Fibroblast of lung (primary cell): ENCODE measurements at regions not wholly inside any gene's neighbourhood (a gene's known extent, or its start where the extent isn't known, plus 50 kb on each side); places are given as distances from the start of the nearest gene placed in this dataset.

Source experiments
- DNase-seq, 2 donors: peaks; one replicate each; pipeline versions ENCODE4 v3.0.0 to v3.0.0-alpha.2; 2010; ENCODE audit warnings: low read depth in 2 of 2
- H2AFZ ChIP-seq: 2 replicates; pipeline ENCODE4 v1.5.1; 2012; ENCODE audit warnings: low read length, control low read depth, inconsistent platforms
- H3K27ac ChIP-seq: 2 replicates; pipeline ENCODE4 v1.5.1; 2011; ENCODE audit warnings: low read length, control low read depth; ENCODE audit not compliant: insufficient read depth
- H3K27me3 ChIP-seq: 2 replicates; pipeline ENCODE4 v1.5.1; 2011; ENCODE audit warnings: mild to moderate bottlenecking, low read length; ENCODE audit not compliant: control insufficient read depth, insufficient read depth
- H3K36me3 ChIP-seq: 2 replicates; pipeline ENCODE4 v1.5.1; 2011; ENCODE audit warnings: low read length; ENCODE audit not compliant: control insufficient read depth, insufficient read depth
- H3K4me1 ChIP-seq: 2 replicates; pipeline ENCODE4 v1.5.1; 2011; ENCODE audit warnings: low read length; ENCODE audit not compliant: control insufficient read depth, insufficient read depth; ENCODE audit errors: extremely low read depth
- H3K4me2 ChIP-seq: 2 replicates; pipeline ENCODE4 v1.5.1; 2011; ENCODE audit warnings: low read length, control low read depth; ENCODE audit not compliant: insufficient read depth; ENCODE audit errors: extremely low read depth
- H3K4me3 ChIP-seq, 4 experiments: fragments of 200-600 bp in 1 of 4; sonication (generic) in 1 of 4; replicated peaks in 1 of 4; 2 replicates each; pipeline ENCODE4 v1.5.1; 2011 to 2016; ENCODE audit warnings: low read length in 4 of 4, low read depth in 3 of 4, mild to moderate bottlenecking in 3 of 4, control low read depth in 2 of 4, inconsistent platforms in 1 of 4, mixed read lengths in 1 of 4; ENCODE audit not compliant: insufficient read depth in 1 of 4; ENCODE audit errors: control extremely low read depth in 1 of 4
- H3K79me2 ChIP-seq: 2 replicates; pipeline ENCODE4 v1.5.1; 2012; ENCODE audit warnings: mild to moderate bottlenecking, low read length, inconsistent platforms; ENCODE audit not compliant: control insufficient read depth, insufficient read depth
- H3K9ac ChIP-seq: 2 replicates; pipeline ENCODE4 v1.5.1; 2011; ENCODE audit warnings: mild to moderate bottlenecking, low read length, control low read depth; ENCODE audit not compliant: insufficient read depth
- H3K9me3 ChIP-seq: 2 replicates; pipeline ENCODE4 v1.5.1; 2012; ENCODE audit warnings: low read depth, low read length; ENCODE audit not compliant: control insufficient read depth, insufficient read depth
- H4K20me1 ChIP-seq: 2 replicates; pipeline ENCODE4 v1.5.1; 2011; ENCODE audit warnings: low read length; ENCODE audit not compliant: control insufficient read depth, insufficient read depth; ENCODE audit errors: extremely low read depth
- CTCF ChIP-seq, 2 donors: IDR thresholded peaks in 1 of 2; conservative IDR thresholded peaks in 1 of 2; 1 replicate in 1 of 2; 2 replicates in 1 of 2; pipeline ENCODE4 v1.5.1; 2011 to 2012; ENCODE audit warnings: low read length in 2 of 2, control low read depth in 1 of 2, inconsistent platforms in 1 of 2, low read depth in 1 of 2, mild to moderate bottlenecking in 1 of 2
- EZH2 ChIP-seq: IDR thresholded peaks from 2 replicates; pipeline ENCODE4 v1.5.1; 2012; ENCODE audit warnings: low read length, control low read depth, mild to moderate bottlenecking; ENCODE audit errors: missing control alignments

DNA sequence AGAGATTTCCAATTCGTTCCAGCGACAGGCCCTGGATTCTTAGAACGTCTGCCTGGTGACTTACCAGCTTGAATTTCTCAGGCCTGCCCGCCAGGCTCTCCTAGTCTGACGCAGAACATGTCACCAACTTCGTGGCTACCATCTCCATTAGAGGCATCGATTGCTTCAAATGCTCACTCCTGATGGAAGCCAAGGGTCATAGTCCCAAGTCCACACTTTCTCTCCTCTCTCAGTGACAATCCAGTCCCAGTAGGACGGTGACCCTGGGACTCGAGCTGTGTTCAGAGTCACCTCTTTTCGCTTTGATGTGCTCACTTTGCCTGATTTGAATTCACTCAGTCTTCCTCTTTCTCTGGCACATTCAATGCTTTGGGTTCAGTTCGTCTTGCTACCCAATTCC is 94.8 kb downstream of the GADD45G start:
- Histone ChIP-seq H3K36me3 (no peaks in the 10 kb centered on the region), H3K4me2 (no peak overlapping the region), H3K9me3 (no peaks in the 10 kb centered on the region), H3K4me3 (no peak overlapping the region), H3K27me3 (no peaks in the 10 kb centered on the region), H3K9ac (no peak overlapping the region), H3K27ac (no peak overlapping the region), H3K79me2 (no peaks in the 10 kb centered on the region), H2AFZ (no peak overlapping the region), H3K4me1 (no peaks in the 10 kb centered on the region), H4K20me1 (no peaks in the 10 kb centered on the region)
- no peak for DNase-seq
- TF ChIP-seq CTCF (conservative IDR thresholded peaks at IDR 0.05 in 1 of 2, IDR thresholded peaks at IDR 0.05 in 1 of 2; ENCODE audit: low read depth in 1 of 2, low read length in 2 of 2): no peak
- TF ChIP-seq EZH2: no peak

DNA sequence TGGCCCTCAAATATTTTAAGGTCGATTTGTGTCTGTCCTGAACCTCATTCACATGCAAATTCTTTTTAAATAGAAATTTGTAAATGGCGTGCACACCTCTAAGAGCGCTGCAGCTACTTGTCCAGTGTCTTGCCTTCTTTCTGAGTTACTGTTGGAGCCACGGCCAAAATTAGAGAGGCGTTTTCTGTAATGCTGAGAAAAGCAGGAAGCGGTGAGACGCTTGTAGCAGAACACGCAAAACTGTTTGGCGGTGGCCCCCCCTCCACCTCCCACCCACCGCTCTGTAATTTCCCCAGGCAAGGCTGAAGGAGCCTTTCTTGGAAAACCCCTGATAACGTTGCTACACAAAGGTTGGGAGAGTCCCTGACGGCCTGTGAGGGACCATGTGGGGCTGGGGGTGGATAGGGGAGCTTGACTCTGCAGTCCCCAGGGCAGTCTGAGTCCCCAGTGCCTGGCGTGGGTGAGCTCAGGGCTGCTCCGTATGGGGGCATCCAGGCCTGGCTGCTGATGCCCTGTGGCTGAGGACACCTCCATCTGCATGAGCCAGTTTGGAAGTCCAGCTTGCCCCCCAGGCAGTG is 96.5 kb downstream of the GADD45G start:
- no peak overlapping the region for H2AFZ ChIP-seq
- H4K20me1 ChIP-seq: no peaks in the 10 kb centered on the region
- H3K4me2 ChIP-seq: no peak overlapping the region
- H3K27me3 ChIP-seq: no peaks in the 10 kb centered on the region
- H3K4me3 ChIP-seq: no peak overlapping the region
- no peaks in the 10 kb centered on the region for H3K79me2 ChIP-seq
- H3K9me3 ChIP-seq: no peaks in the 10 kb centered on the region
- TF ChIP-seq CTCF (conservative IDR thresholded peaks at IDR 0.05 in 1 of 2, IDR thresholded peaks at IDR 0.05 in 1 of 2; ENCODE audit: low read depth in 1 of 2, low read length in 2 of 2) (no peak), EZH2 (no peak)
- no peak overlapping the region for H3K27ac ChIP-seq
- no peaks in the 10 kb centered on the region for H3K36me3 ChIP-seq
- DNase-seq: no peak
- no peak overlapping the region for H3K9ac ChIP-seq
- H3K4me1 ChIP-seq: no peaks in the 10 kb centered on the region

GRCh38 chr9:89702401-89702800 is 97.6 kb downstream of the GADD45G start:
- no peak overlapping the region for H3K4me2 ChIP-seq
- no peaks in the 10 kb centered on the region for H3K4me1 ChIP-seq
- no peaks in the 10 kb centered on the region for H3K36me3 ChIP-seq
- DNase-seq: no peak
- no peak overlapping the region for H3K9ac ChIP-seq
- H3K9me3 ChIP-seq: no peaks in the 10 kb centered on the region
- H3K4me3 ChIP-seq: no peak overlapping the region
- H2AFZ ChIP-seq: no peak overlapping the region
- no peak for TF ChIP-seq EZH2
- TF ChIP-seq CTCF (conservative IDR thresholded peaks at IDR 0.05 in 1 of 2, IDR thresholded peaks at IDR 0.05 in 1 of 2; ENCODE audit: low read depth in 1 of 2, low read length in 2 of 2): no peak
- no peaks in the 10 kb centered on the region for H3K27me3 ChIP-seq
- no peak overlapping the region for H3K27ac ChIP-seq
- no peaks in the 10 kb centered on the region for H4K20me1 ChIP-seq
- H3K79me2 ChIP-seq: no peaks in the 10 kb centered on the region
